ENCODE measurements at regions not wholly inside any gene's neighbourhood (a gene's known extent, or its start where the extent isn't known, plus 50 kb on each side); places are given as distances from the start of the nearest gene placed in this dataset.

GRCh38 chr13:39803851-39804250, 148.4 kb downstream of the COG6 start:
- TF ChIP-seq CTCF (IDR thresholded peaks at IDR 0.05; ENCODE audit: low read depth, low read length) (no peak), POLR2A (IDR thresholded peaks at IDR 0.05; ENCODE audit: extremely low read depth, insufficient read length) (no peak)

Measured in NB4 (cell line).